Hematopoietic multipotent progenitor cell treated with erythropoietin and hydrocortisone succinate and interleukin-3 and kit ligand, for 6 days (in vitro differentiated cells): ENCODE measurements at regions not wholly inside any gene's neighbourhood (a gene's known extent, or its start where the extent isn't known, plus 50 kb on each side); places are given as distances from the start of the nearest gene placed in this dataset.

Source experiments
- DNase-seq: peaks from one replicate; pipeline ENCODE4 v3.0.0-alpha.2; 2015

DNA sequence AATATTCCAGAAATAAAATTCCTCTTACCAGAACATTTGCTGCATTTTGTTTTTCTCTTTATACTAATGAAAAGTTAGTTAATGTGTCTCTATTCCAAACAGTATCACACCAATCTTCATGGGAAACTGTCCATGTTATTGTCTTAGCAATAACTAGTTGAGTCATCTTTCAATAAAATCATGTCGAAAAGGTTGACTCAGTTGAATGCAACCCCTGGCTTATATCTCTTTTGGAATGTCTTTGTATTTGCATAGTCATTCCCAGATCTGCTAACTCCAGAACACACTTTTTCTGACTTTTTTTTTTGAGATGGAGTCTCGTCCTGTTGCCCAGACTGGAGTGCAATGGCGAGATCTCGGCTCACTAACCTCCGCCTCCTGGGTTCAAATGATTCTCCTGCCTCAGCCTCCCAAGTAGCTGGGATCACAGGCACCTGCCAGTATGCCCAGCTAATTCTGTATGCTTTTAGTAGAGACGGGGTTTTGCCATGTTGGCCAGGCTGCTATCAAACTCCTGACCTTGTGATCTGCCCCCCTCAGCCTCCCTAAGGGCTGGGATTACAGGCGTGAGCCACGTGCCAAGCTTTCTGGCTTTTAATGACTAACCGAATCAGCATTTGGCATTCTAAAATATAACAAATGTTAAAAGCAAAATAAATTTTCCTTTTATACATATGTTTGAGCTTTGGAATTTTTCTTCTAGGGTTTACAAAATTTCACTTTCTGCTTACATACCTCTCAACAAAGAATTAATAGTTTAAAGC, 133.2 kb upstream of the GULP1 start:
- DNase-seq = no peak

DNA sequence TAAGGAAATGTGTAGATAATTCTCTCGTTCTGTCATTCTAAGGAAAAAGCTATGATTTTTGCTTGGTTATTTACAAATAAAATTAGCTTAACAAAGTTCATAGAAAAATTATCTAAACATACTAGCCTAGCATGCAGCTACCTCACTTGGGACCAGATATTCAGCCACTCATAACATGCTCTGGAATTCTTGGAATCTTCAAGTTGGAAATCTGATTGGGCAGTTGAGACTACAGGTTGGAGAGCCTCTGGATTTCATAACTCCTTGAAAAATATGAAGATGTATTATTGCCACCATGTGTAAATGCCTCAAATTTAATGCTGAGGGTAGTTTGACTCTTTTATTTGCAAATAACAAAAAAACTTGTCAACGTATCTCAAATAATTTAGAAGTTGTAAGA, 132.2 kb upstream of the GULP1 start:
- DNase-seq = no peak

DNA sequence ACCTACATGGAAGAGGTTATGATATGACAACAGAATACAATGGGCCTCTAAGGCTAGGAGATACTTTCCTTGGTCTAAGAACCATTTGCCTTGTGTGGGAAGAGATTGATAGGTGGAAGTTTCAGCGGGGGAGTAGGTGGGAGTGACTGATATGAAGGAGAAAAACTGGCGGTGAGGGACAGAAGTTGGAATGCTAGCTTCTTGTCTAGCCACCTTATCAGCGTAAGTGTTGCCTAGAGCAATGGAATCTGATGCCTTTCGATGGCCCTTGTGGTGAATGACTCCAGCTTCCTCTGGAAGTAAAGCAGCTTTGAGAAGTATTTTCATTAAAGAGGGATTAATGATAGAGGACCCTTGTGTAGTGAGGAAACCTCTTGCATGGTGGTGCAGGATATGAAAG, 121.3 kb upstream of the GULP1 start:
- no peak for DNase-seq

- no peak for DNase-seq
Observed at GRCh38 chr2:188176620-188177019, 115.1 kb upstream of the GULP1 start.

DNA sequence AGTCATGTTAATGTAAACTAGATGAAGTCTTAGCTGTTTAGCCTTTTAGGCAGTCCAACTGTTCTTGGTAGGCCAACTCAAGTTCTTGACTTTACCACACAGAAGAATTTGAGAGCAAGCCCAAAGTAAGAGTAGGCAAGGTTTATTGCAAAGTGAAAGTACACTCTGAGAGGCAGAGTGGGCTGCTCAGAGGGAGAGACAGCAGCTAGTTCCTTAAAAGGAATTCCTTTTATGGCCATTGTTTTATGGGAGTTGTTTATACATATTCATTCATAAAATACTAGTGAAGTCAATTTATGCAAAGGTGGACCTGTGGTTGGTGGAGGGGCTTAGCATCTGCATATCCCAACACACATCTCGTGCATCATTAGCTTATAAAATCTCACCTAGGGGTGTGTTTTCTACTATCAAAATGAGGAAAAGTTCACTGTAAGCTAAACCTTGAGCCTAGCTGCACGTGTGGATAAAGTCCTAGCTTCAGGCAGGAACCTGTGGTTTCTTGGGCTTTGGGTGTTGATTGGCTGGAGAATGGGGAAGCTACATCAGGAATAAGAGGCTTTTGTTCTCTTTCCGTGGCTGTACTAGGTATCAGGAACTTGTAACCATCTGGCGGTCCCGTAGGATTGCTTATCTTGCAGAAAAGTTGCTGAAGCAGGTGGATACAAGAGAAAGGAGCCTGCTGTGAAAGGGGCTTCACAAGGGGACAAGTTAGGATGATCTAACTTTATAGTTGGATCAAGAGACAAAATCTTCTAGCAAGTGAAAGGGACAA, 110.4 kb upstream of the GULP1 start:
- DNase-seq = peak; percentile 5

GRCh38 chr2:188181884-188182283, 109.8 kb upstream of the GULP1 start:
- DNase-seq = no peak

DNA sequence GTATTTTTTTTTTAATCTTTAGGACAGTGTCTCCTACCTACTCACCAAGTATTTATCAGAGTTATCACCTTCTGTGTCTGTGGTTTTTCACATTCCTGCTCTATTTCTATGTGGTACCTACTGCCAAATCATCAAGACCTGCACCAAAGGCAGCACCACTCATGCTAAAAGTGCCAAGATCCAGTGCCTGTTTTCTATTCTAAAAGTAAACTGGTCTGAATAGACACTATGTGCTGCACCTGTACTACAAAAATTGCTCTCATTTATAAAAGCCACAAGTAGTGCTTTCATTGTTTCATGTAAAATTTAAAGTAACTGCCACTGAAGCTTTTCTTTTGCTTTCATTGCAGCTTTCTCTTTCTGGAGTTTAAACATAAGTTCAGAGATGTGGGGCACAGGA, 103.9 kb upstream of the GULP1 start:
- no peak for DNase-seq

DNA sequence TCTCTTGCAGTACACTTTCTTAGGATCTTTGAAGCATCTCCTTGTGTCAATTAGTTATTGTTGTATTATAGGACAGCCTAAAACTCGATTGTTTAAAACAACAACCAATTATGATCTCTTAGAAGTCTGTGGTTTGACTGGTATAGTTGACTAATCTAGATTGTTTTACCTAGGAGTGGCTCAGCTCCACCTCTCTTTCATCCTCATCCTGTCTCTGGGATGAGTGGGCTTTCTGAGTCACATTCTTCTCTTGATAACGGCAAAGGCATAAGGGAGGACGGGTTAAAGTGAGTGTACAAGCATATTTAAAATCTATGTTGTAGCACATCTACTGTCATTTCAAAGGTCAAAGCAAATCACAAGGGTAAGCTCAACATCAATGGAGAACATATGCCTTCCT, 102.3 kb upstream of the GULP1 start:
- DNase-seq = no peak

DNA sequence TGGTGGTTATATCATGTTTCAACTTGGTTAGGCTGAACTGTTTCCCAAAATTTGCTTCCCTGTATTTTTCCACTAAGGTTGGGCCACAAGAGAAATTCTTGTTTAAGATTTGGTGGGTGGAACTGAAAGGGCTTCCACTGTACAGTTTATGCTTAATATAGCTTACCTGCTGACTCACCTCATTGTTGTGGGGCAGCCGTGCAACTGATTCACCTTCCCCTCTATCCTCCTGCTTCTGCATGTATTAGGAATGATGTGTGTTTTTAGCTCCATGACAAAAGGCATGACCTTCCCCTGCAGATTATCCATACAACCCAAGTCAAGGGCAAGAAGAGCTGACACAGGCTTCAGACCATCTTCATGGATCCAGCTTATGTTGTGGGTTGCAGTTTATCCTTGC, 98.4 kb upstream of the GULP1 start:
- no peak for DNase-seq

- no peak for DNase-seq
Observed at GRCh38 chr2:188196343-188197008, 95.2 kb upstream of the GULP1 start.

DNA sequence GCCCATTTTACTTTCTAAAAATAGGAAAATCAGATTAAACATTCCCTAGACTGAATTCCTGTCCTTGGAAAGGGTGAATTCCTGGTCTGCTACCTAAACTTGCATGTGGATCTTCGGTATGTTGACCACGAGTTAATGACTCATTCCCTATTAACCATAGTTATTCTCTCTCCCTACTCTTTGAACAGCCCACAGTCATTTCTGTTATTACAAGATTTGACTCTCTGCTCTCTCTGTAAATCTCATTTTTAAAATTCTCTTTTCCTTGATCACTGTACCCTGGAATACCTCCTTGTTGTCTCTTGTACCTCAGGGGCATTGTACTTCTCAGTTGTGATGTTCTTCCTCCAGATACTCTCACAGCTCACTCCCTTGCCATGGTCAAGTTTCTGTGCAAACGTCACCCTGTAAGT, 92.0 kb upstream of the GULP1 start:
- no peak for DNase-seq

- DNase-seq = no peak
Observed at GRCh38 chr2:188201639-188202038, 90.0 kb upstream of the GULP1 start.

DNA sequence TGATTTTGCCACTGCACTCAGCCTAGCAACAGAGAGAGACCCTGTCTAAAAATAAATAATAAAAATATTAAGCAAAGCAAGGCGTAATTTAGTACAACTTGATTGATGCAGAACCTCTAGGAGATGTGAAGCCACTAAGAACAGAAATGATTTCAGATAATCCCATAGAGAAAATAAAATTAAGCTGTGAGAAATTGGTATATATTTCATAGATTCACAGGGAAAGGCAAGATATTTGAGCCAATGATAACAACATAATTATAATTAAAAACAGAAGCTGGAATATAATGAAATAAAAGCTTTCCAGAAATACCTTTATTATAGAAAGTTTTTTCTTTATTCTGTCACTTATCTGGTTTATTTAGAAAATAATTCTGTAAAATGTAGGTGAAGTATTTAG, 88.9 kb upstream of the GULP1 start:
- DNase-seq = no peak

DNA sequence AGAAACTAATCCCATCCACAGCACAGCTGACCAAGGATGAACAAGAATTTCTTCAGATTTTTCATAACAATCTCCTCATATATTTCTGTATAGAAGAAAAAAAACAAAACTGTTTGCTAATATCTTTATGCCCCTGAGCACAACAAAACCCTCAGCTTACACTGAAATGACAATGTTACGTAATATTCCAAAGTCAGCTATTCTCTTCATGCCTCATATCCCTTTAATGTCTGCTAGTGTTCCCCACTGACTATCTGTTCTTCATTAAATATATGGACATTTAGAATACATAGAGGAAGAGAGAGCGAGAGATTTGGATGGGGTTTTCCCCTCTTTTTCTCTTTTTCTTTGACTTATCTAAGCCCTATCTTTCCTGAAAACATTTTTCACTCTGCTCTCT, 87.9 kb upstream of the GULP1 start:
- no peak for DNase-seq

GRCh38 chr2:188204824-188205223, 86.8 kb upstream of the GULP1 start:
- no peak for DNase-seq

DNA sequence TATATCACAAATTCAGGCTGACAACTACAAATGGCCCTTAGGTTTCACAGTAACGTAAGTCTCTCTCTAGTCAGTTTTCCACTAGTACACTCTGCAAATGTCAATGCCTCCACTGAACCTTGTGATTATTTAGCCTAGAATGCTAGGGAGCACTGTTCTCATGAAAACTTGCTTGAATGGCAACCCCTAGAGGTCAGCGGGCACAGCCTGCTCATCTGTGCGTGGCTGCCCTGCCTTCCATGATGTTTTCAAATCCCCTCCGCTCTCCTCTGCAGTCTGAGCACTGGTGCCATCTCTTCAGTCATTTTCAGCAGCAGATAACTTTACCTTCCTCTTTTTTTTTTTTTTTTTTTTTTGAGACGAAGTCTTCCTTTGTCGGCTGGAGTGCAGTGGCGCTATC, 84.1 kb upstream of the GULP1 start:
- DNase-seq = no peak

DNA sequence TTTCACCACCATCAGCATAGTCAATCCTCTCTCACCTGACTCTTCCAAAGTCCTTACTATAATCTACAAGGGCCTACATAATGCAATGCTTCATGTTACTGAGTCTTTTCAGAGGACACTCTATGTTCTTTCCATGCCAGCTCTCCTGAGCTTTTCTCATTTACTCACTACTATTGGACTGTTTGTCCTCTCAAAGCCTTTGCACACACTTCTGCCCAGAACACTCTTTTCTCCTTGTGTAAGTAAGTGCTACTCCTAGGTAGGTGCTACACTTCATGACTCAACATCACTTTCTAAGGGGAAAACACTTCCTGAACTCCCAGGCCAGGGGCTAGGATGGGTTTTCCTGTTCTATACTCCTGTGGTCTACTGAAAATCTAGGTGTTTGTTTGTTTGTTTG, 82.5 kb upstream of the GULP1 start:
- DNase-seq = no peak

DNA sequence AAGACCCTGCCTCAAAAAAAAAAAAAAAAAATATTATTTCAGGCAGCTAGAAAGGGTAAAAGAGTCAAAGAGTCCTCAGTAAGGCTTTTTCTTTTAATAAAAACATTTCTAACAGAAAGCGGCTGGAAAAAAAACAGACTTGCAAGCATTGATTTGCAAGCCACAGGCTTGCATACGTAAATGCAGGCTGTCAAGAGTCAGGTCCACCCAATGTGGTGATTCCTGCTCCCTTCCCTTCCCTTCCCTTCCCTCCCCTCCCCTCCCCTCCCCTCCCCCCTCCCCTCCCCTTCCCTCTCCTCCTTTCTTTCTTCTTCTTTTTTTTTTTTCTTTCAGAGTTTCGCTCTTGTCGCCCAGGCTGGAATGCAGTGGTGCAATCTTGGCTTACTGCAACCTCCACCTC, 74.4 kb upstream of the GULP1 start:
- DNase-seq = no peak

DNA sequence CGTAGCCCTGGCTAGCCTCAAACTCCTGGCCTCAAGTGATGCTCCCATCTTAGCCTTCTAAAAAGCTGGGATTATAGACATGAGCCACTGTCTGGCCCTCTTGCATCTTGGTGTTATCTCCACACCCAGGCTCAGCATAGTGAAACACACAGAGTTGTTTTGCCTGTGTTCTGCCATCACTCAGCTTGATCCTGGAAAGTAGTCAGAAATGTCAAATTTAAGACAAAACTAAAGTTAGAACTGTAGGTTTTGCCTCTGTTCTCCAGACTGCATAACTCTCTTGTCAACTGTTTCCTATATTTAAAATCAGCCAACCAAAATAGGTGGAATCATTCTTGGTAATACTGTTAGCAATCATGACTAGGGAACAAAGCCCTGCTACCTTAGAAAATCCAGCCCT, 72.1 kb upstream of the GULP1 start:
- DNase-seq = no peak

DNA sequence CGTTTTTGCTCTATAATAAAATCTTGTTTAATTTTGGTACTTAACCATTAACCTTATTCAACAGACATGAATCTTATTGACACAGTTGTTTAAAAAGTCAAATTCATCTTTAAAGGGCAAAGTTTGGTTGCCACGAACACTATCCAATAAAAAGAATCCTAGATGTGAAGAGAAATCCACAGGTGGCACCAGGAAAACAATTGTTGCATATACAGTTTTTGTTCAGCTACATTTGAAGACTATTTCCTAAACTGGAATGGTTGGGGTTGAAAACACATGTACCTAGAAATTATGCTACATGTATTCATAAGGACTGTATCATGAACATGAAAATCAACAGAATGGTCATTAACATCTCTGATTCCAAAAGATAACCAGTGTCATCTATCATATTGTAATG, 71.1 kb upstream of the GULP1 start:
- DNase-seq = no peak

GRCh38 chr2:188227713-188228112, 64.0 kb upstream of the GULP1 start:
- no peak for DNase-seq

DNA sequence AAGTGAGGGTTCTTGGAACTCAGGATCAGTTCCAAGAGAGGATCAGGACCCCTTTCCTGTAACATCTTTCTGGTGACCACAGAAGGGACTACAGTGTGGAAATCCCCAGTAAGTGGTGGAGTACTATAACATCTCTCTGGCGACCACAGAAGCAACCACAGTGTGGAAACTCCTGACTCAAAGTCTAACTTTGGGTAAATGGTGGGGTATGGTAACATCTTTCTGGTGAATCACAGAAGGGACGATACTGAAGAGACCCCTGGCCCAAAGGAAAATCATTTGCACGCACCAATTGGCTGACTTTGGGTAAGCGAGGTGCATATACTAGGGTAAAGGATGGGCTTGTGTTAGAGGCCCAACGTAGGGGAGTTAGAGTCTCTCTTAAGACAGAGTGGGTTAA, 56.3 kb upstream of the GULP1 start:
- DNase-seq = no peak

DNA sequence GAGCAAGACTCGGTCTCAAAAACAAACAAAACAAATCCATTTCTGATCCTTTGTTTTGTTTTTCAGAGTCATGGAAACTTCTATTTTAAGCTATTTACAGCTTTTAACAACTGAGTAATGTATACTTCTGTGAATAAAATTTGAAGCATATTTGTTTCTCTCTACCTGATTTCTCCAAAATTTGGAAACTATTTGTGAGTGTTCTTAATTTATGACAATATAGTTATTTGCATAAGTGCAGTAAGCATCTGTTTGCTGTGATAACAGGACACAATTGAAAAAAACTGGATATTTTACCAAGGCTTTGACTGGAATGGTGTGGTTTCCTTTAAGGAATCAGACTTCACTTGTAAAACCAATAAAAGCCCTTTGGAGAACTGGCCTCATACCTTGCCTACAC, 53.3 kb upstream of the GULP1 start:
- no peak for DNase-seq
